Left ventricle myocardium inferior (tissue), 1 donor: ENCODE measurements at regions not wholly inside any gene's neighbourhood (a gene's known extent, or its start where the extent isn't known, plus 50 kb on each side); places are given as distances from the start of the nearest gene placed in this dataset.

ENCODE experiments used
- DNase-seq: peaks from one replicate; pipeline ENCODE4 v3.0.0-alpha.2; 2020
- H3K27ac ChIP-seq: fragments of 200-600 bp; replicated peaks from 2 replicates; pipeline ENCODE4 v1.8.0; 2021
- H3K27me3 ChIP-seq: fragments of 200-600 bp; 2 replicates; pipeline ENCODE4 v1.8.0; 2021; ENCODE audit warnings: low read depth
- H3K36me3 ChIP-seq: fragments of 200-600 bp; 2 replicates; pipeline ENCODE4 v1.8.0; 2021
- H3K4me1 ChIP-seq: fragments of 200-600 bp; 2 replicates; pipeline ENCODE4 v1.8.0; 2021
- H3K4me3 ChIP-seq: fragments of 200-600 bp; 2 replicates; pipeline ENCODE4 v1.8.0; 2021; ENCODE audit warnings: mild to moderate bottlenecking, moderate library complexity
- H3K9me3 ChIP-seq: fragments of 200-600 bp; replicated peaks from 2 replicates; pipeline ENCODE4 v1.8.0; 2021
- intact Hi-C: fragments of 100-400 bp; cut with micrococcal nuclease; formaldehyde crosslinking; loops from one replicate; pipeline ENCODE4 v1.11.0; 2022
- TF ChIP-seq, protein P1 (sequence below): fragments of 200-600 bp; IDR thresholded peaks from 2 replicates; pipeline ENCODE4 v1.8.0; 2021; ENCODE audit warnings: antibody characterized with exemption, mild to moderate bottlenecking, borderline replicate concordance
- donor health status: DM: no; HTN: yes; CAD: no; lungs with severe emphysema.

- intact Hi-C loops = no loop called here
These were observed 456.5 kb downstream of the METTL4 start for GRCh38 chr18:2114765-2115164.

GRCh38 chr18:2121224-2121623 is 450.1 kb downstream of the METTL4 start:
- Histone ChIP-seq H3K4me1 (no peaks in the 10 kb centered on the region), H3K27ac (no peak overlapping the region), H3K9me3 (no peaks in the 10 kb centered on the region), H3K36me3 (no peaks in the 10 kb centered on the region), H3K27me3 (no peaks in the 10 kb centered on the region), H3K4me3 (no peak overlapping the region)
- TF ChIP-seq, protein P1, sequence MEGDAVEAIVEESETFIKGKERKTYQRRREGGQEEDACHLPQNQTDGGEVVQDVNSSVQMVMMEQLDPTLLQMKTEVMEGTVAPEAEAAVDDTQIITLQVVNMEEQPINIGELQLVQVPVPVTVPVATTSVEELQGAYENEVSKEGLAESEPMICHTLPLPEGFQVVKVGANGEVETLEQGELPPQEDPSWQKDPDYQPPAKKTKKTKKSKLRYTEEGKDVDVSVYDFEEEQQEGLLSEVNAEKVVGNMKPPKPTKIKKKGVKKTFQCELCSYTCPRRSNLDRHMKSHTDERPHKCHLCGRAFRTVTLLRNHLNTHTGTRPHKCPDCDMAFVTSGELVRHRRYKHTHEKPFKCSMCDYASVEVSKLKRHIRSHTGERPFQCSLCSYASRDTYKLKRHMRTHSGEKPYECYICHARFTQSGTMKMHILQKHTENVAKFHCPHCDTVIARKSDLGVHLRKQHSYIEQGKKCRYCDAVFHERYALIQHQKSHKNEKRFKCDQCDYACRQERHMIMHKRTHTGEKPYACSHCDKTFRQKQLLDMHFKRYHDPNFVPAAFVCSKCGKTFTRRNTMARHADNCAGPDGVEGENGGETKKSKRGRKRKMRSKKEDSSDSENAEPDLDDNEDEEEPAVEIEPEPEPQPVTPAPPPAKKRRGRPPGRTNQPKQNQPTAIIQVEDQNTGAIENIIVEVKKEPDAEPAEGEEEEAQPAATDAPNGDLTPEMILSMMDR = peak; percentile 33
- DNase-seq = no peak
- intact Hi-C loops = no loop called here

More at GRCh38 chr18:2114765-2115164, 456.5 kb downstream of the METTL4 start:
- TF ChIP-seq, protein P1 = no peak
- no peak overlapping the region for H3K4me3 ChIP-seq
- H3K36me3 ChIP-seq = no peaks in the 10 kb centered on the region
- no peaks in the 10 kb centered on the region for H3K4me1 ChIP-seq
- H3K27me3 ChIP-seq = peaks cover 47% of the 10 kb centered on the region
- H3K9me3 ChIP-seq = no peaks in the 10 kb centered on the region
- H3K27ac ChIP-seq = no peak overlapping the region
- no peak for DNase-seq

DNA sequence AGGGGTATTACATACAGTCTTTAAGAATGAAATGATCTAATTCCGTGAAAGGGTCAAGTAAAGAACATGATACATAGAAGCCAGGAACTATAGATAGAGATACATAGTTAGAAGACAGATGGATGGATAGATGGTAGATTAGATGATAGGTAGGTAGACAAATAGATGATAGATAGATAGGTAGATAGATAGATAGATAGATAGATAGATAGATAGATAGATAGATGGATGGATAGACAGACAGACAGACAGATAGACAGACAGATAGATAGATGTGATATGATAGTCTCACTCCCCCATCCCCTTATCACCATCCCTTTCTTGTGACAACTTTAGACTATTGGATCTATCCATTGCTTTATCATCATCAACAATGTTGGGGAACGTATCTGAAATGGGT is 448.2 kb downstream of the METTL4 start:
- TF ChIP-seq, protein P1 = no peak
- intact Hi-C loops = no loop called here
- Histone ChIP-seq H3K4me1 (no peaks in the 10 kb centered on the region), H3K36me3 (no peaks in the 10 kb centered on the region), H3K4me3 (no peak overlapping the region), H3K9me3 (no peaks in the 10 kb centered on the region), H3K27me3 (no peaks in the 10 kb centered on the region), H3K27ac (no peak overlapping the region)
- no peak for DNase-seq

GRCh38 chr18:2134364-2134763 is 436.9 kb downstream of the METTL4 start:
- Histone ChIP-seq H3K27ac (no peak overlapping the region), H3K4me3 (no peak overlapping the region), H3K9me3 (no peaks in the 10 kb centered on the region), H3K27me3 (peaks cover 9% of the 10 kb centered on the region), H3K4me1 (no peaks in the 10 kb centered on the region), H3K36me3 (no peaks in the 10 kb centered on the region)
- intact Hi-C loops = no loop called here
- DNase-seq = no peak
- TF ChIP-seq, protein P1 = no peak

- Histone ChIP-seq H3K27ac (no peak overlapping the region), H3K36me3 (no peaks in the 10 kb centered on the region), H3K9me3 (no peaks in the 10 kb centered on the region), H3K4me3 (no peak overlapping the region), H3K4me1 (no peaks in the 10 kb centered on the region), H3K27me3 (peaks cover 9% of the 10 kb centered on the region)
- intact Hi-C loops = no loop called here
- TF ChIP-seq, protein P1 = no peak
- no peak for DNase-seq
These were observed 436.0 kb downstream of the METTL4 start for GRCh38 chr18:2135309-2135708.

DNA sequence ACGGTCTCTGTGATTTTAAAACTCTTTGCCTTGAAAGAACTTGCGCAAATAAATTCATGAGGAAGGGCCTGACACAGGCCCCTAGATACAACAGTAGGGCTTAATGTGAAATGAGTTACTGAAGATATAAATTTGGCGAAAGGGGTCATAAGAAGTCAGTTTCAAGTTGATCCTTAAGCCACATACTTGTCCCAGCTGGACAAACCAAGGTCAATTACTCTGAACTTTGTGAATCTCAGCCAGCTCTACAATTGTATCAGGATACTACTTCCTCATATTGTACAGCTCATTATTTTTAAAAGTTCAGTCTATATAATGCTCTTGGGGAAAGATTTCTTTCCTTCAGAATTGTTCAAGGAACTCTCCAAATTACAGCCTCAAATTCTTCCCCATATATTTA is 432.8 kb downstream of the METTL4 start:
- no peak for DNase-seq
- H3K27me3 ChIP-seq = peaks cover 9% of the 10 kb centered on the region
- H3K27ac ChIP-seq = no peak overlapping the region
- H3K4me1 ChIP-seq = no peaks in the 10 kb centered on the region
- intact Hi-C loops = no loop called here
- H3K36me3 ChIP-seq = no peaks in the 10 kb centered on the region
- TF ChIP-seq, protein P1 = no peak
- no peaks in the 10 kb centered on the region for H3K9me3 ChIP-seq
- H3K4me3 ChIP-seq = no peak overlapping the region
